HG02840 (cell line): ENCODE measurements at regions not wholly inside any gene's neighbourhood (a gene's known extent, or its start where the extent isn't known, plus 50 kb on each side); places are given as distances from the start of the nearest gene placed in this dataset.

Source experiments
- ATAC-seq: cut with Tn5 transposase; IDR thresholded peaks from one replicate; pipeline ENCODE4 v1.9.1; 2021; ENCODE audit warnings: mild to moderate bottlenecking, moderate library complexity, moderate number of reproducible peaks; ENCODE audit not compliant: unreplicated experiment, low FRiP score

- ATAC-seq = no peak
Measured at GRCh38 chr13:53342623-53343360, 314.2 kb downstream of the OLFM4 start.

GRCh38 chr13:53343361-53343744, 314.7 kb downstream of the OLFM4 start:
- ATAC-seq = no peak

- no peak for ATAC-seq
Measured at GRCh38 chr13:53351021-53351420, 322.4 kb downstream of the OLFM4 start.

GRCh38 chr13:53357582-53357981, 329.0 kb downstream of the OLFM4 start:
- ATAC-seq = no peak

- ATAC-seq = no peak
Measured at GRCh38 chr13:53368948-53369347, 340.3 kb downstream of the OLFM4 start.

GRCh38 chr13:53379485-53379884, 350.9 kb downstream of the OLFM4 start:
- ATAC-seq = no peak

- no peak for ATAC-seq
Measured at GRCh38 chr13:53382008-53382407, 353.4 kb downstream of the OLFM4 start.

- ATAC-seq = no peak
Measured at GRCh38 chr13:53398051-53398450, 369.4 kb downstream of the OLFM4 start.

GRCh38 chr13:53405616-53406015, 377.0 kb downstream of the OLFM4 start:
- ATAC-seq = no peak

- no peak for ATAC-seq
Measured at GRCh38 chr13:53408306-53408705, 379.7 kb downstream of the OLFM4 start.

GRCh38 chr13:53408847-53409568, 380.4 kb downstream of the OLFM4 start:
- no peak for ATAC-seq

- ATAC-seq = no peak
Measured at GRCh38 chr13:53411463-53411862, 382.9 kb downstream of the OLFM4 start.

GRCh38 chr13:53415135-53415534, 386.5 kb downstream of the OLFM4 start:
- ATAC-seq = no peak

GRCh38 chr13:53417601-53418000, 389.0 kb downstream of the OLFM4 start:
- ATAC-seq = no peak

GRCh38 chr13:53422415-53422814, 393.8 kb downstream of the OLFM4 start:
- no peak for ATAC-seq

GRCh38 chr13:53436396-53436795, 407.8 kb downstream of the OLFM4 start:
- ATAC-seq = no peak

- no peak for ATAC-seq
Measured at GRCh38 chr13:53439439-53440225, 411.0 kb downstream of the OLFM4 start.

GRCh38 chr13:53442979-53443378, 414.4 kb downstream of the OLFM4 start:
- no peak for ATAC-seq

GRCh38 chr13:53445686-53446085, 417.1 kb downstream of the OLFM4 start:
- no peak for ATAC-seq

GRCh38 chr13:53447456-53447855, 418.8 kb downstream of the OLFM4 start:
- ATAC-seq = no peak

- no peak for ATAC-seq
Measured at GRCh38 chr13:53447863-53448262, 419.2 kb downstream of the OLFM4 start.
